ENCODE measurements at regions not wholly inside any gene's neighbourhood (a gene's known extent, or its start where the extent isn't known, plus 50 kb on each side); places are given as distances from the start of the nearest gene placed in this dataset.

- no peak for DNase-seq (ENCODE audit: low read depth, low spot score)
- no peak overlapping the region for H3K27ac ChIP-seq
These were observed 93.0 kb downstream of the PPP1R3A start for GRCh38 chr7:113825832-113826231.

- no peak overlapping the region for H3K27ac ChIP-seq
- no peak for DNase-seq (ENCODE audit: low read depth, low spot score)
These were observed 94.5 kb downstream of the PPP1R3A start for GRCh38 chr7:113824117-113824823.

GRCh38 chr7:113819474-113819873 is 99.3 kb downstream of the PPP1R3A start:
- no peak overlapping the region for H3K27ac ChIP-seq
- no peak for DNase-seq (ENCODE audit: low read depth, low spot score)

GRCh38 chr7:113816639-113817038 is 102.2 kb downstream of the PPP1R3A start:
- H3K27ac ChIP-seq: no peak overlapping the region
- DNase-seq (ENCODE audit: low read depth, low spot score): no peak

GRCh38 chr7:113813471-113813870 is 105.3 kb downstream of the PPP1R3A start:
- DNase-seq (ENCODE audit: low read depth, low spot score): no peak
- H3K27ac ChIP-seq: no peak overlapping the region

- H3K27ac ChIP-seq: no peak overlapping the region
- DNase-seq (ENCODE audit: low read depth, low spot score): no peak
These were observed 106.1 kb downstream of the PPP1R3A start for GRCh38 chr7:113812591-113813255.

- no peak for DNase-seq (ENCODE audit: low read depth, low spot score)
- no peak overlapping the region for H3K27ac ChIP-seq
These were observed 108.6 kb downstream of the PPP1R3A start for GRCh38 chr7:113810080-113810744.

- DNase-seq (ENCODE audit: low read depth, low spot score): no peak
- H3K27ac ChIP-seq: no peak overlapping the region
These were observed 109.2 kb downstream of the PPP1R3A start for GRCh38 chr7:113809581-113809980.

- H3K27ac ChIP-seq: no peak overlapping the region
- DNase-seq (ENCODE audit: low read depth, low spot score): no peak
These were observed 112.0 kb downstream of the PPP1R3A start for GRCh38 chr7:113806633-113807327.

GRCh38 chr7:113805976-113806375 is 112.8 kb downstream of the PPP1R3A start:
- no peak overlapping the region for H3K27ac ChIP-seq
- no peak for DNase-seq (ENCODE audit: low read depth, low spot score)

GRCh38 chr7:113804475-113805095 is 114.2 kb downstream of the PPP1R3A start:
- H3K27ac ChIP-seq: no peak overlapping the region
- DNase-seq (ENCODE audit: low read depth, low spot score): no peak

- no peak overlapping the region for H3K27ac ChIP-seq
- no peak for DNase-seq (ENCODE audit: low read depth, low spot score)
These were observed 117.1 kb downstream of the PPP1R3A start for GRCh38 chr7:113801751-113802150.

- H3K27ac ChIP-seq: no peak overlapping the region
These were observed 118.0 kb downstream of the PPP1R3A start for GRCh38 chr7:113800826-113801225.

GRCh38 chr7:113799896-113800295 is 118.9 kb downstream of the PPP1R3A start:
- no peak for DNase-seq (ENCODE audit: low read depth, low spot score)
- H3K27ac ChIP-seq: no peak overlapping the region

More at GRCh38 chr7:113800826-113801225, 118.0 kb downstream of the PPP1R3A start:
- DNase-seq (ENCODE audit: low read depth, low spot score): no peak

GRCh38 chr7:113797420-113798010 is 121.3 kb downstream of the PPP1R3A start:
- H3K27ac ChIP-seq: no peak overlapping the region
- no peak for DNase-seq (ENCODE audit: low read depth, low spot score)

- peak; percentile 5 for DNase-seq (ENCODE audit: low read depth, low spot score)
- H3K27ac ChIP-seq: peak overlapping the region; percentile 58
These were observed 122.3 kb downstream of the PPP1R3A start for GRCh38 chr7:113796557-113796956.

GRCh38 chr7:113794573-113794972 is 124.2 kb downstream of the PPP1R3A start:
- no peak overlapping the region for H3K27ac ChIP-seq
- DNase-seq (ENCODE audit: low read depth, low spot score): no peak

- H3K27ac ChIP-seq: no peak overlapping the region
- DNase-seq (ENCODE audit: low read depth, low spot score): no peak
These were observed 125.6 kb downstream of the PPP1R3A start for GRCh38 chr7:113793171-113793570.

- no peak overlapping the region for H3K27ac ChIP-seq
- DNase-seq (ENCODE audit: low read depth, low spot score): no peak
These were observed 128.8 kb downstream of the PPP1R3A start for GRCh38 chr7:113790025-113790424.

- no peak overlapping the region for H3K27ac ChIP-seq
- DNase-seq (ENCODE audit: low read depth, low spot score): no peak
These were observed 131.7 kb downstream of the PPP1R3A start for GRCh38 chr7:113787106-113787505.
